B cell (primary cell): ENCODE measurements at regions not wholly inside any gene's neighbourhood (a gene's known extent, or its start where the extent isn't known, plus 50 kb on each side); places are given as distances from the start of the nearest gene placed in this dataset.

Experiments
- CTCF ChIP-seq: fragments of 200-600 bp; IDR thresholded peaks from one replicate; pipeline ENCODE4 v1.8.0; 2022; ENCODE audit warnings: antibody characterized with exemption, mild to moderate bottlenecking
- EZH2 ChIP-seq: IDR thresholded peaks from 2 replicates; pipeline ENCODE4 v1.6.1; 2012; ENCODE audit warnings: borderline replicate concordance, low read depth, mild to moderate bottlenecking, moderate library complexity, low read length; ENCODE audit not compliant: insufficient read depth, poor library complexity, severe bottlenecking

GRCh38 chr7:10106609-10107008, 867.1 kb upstream of the PHF14 start:
- TF ChIP-seq CTCF (no peak), EZH2 (no peak)
